ENCODE measurements at regions not wholly inside any gene's neighbourhood (a gene's known extent, or its start where the extent isn't known, plus 50 kb on each side); places are given as distances from the start of the nearest gene placed in this dataset.

DNA sequence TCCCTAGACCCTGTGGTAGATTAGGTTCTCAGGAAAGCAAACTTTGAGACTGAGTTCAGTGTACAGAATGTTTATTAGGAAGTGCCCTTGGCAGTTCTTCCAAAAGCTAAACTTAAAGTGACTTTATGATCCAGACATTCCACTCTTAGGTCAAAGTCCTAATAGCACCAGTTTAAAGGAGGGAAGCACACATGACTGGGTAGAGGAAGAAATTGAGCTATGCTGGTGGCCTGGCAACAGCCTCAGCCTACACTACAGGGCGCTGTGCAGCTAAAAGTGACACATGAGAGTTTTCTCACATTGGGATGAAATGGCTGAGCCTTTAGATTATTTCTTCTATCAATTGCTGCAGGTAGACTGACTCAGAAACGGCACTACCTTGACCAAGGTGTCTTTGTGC is 280.4 kb downstream of the BRINP2 start:
- H3K36me3 ChIP-seq (ENCODE audit: control insufficient read depth, insufficient read depth, low read length): no peaks in the 10 kb centered on the region
- TF ChIP-seq, protein P1, sequence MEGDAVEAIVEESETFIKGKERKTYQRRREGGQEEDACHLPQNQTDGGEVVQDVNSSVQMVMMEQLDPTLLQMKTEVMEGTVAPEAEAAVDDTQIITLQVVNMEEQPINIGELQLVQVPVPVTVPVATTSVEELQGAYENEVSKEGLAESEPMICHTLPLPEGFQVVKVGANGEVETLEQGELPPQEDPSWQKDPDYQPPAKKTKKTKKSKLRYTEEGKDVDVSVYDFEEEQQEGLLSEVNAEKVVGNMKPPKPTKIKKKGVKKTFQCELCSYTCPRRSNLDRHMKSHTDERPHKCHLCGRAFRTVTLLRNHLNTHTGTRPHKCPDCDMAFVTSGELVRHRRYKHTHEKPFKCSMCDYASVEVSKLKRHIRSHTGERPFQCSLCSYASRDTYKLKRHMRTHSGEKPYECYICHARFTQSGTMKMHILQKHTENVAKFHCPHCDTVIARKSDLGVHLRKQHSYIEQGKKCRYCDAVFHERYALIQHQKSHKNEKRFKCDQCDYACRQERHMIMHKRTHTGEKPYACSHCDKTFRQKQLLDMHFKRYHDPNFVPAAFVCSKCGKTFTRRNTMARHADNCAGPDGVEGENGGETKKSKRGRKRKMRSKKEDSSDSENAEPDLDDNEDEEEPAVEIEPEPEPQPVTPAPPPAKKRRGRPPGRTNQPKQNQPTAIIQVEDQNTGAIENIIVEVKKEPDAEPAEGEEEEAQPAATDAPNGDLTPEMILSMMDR (IDR thresholded peaks at IDR 0.05; ENCODE audit: insufficient read depth, low read length, poor library complexity, severe bottlenecking): no peak
- DNase-seq (ENCODE audit: low read depth): no peak
- H3K4me3 ChIP-seq (ENCODE audit: low read depth, low read length): no peak overlapping the region
- H3K27me3 ChIP-seq (ENCODE audit: control insufficient read depth, insufficient read depth, low read length): no peaks in the 10 kb centered on the region

DNA sequence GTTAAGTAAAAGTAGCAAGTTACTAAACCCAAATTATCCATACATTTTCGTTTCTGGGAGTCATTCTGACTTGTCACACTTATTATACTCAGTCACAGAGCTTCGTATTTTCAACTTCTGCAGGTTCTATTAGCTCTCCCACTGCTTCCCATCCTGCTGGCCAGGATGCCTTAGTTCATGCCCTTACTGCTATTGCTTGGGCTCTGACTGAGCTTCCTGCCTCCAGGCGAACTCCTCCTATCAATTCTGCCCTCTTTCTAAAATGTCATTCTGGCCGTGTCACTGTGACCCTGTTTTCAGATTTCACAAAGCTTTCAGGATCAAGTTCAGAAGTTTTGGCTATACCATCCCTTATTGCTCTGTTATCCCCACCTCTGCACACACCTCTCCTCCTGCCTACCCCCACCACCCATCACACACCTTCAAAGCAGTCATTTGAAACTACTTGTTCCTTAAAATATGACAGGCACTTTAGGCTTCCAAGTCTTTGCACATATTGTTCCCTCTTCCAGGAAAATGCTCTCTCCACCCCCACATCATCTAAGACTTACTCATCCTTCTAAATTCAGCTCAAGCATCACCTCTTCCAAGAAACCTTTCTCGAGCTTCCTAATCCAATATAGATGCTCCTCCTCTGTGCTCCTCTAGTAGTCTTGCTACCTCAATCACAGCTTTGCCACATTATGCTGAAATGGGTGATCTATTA is 278.0 kb downstream of the BRINP2 start:
- no peaks in the 10 kb centered on the region for H3K36me3 ChIP-seq (ENCODE audit: control insufficient read depth, insufficient read depth, low read length)
- DNase-seq (ENCODE audit: low read depth): no peak
- no peak overlapping the region for H3K4me3 ChIP-seq (ENCODE audit: low read depth, low read length)
- no peaks in the 10 kb centered on the region for H3K27me3 ChIP-seq (ENCODE audit: control insufficient read depth, insufficient read depth, low read length)
- TF ChIP-seq, protein P1 (IDR thresholded peaks at IDR 0.05; ENCODE audit: insufficient read depth, low read length, poor library complexity, severe bottlenecking): no peak

DNA sequence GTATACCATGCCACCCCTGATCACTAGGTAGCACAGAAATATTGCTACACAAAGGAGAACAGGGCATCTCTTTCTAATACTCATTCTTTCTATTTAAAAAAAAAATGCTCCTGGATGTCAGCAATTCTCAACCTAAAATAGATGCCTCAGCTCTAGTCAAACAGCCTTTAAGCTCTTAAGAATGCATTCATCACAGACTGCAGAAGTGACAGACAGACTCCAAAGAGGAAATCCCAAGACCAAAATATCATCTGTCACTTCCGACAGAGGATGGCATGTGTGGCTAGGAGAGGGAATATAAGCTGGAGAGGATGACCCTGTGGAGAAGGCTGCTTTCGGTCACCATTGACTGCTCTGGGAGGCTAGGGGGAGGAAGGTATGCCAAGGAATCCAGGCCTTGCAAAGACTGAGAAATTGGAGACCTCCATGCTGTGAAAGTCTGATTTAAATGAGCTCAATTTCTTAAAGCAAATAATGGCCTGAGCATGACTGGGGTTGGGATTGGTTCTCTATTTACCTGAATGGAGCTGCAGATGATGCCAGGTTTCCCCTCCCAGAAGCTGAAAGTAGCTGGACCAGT is 277.4 kb downstream of the BRINP2 start:
- Histone ChIP-seq H3K4me3 (ENCODE audit: low read depth, low read length) (no peak overlapping the region), H3K27me3 (ENCODE audit: control insufficient read depth, insufficient read depth, low read length) (no peaks in the 10 kb centered on the region), H3K36me3 (ENCODE audit: control insufficient read depth, insufficient read depth, low read length) (no peaks in the 10 kb centered on the region)
- TF ChIP-seq, protein P1 (IDR thresholded peaks at IDR 0.05; ENCODE audit: insufficient read depth, low read length, poor library complexity, severe bottlenecking): no peak
- no peak for DNase-seq (ENCODE audit: low read depth)

DNA sequence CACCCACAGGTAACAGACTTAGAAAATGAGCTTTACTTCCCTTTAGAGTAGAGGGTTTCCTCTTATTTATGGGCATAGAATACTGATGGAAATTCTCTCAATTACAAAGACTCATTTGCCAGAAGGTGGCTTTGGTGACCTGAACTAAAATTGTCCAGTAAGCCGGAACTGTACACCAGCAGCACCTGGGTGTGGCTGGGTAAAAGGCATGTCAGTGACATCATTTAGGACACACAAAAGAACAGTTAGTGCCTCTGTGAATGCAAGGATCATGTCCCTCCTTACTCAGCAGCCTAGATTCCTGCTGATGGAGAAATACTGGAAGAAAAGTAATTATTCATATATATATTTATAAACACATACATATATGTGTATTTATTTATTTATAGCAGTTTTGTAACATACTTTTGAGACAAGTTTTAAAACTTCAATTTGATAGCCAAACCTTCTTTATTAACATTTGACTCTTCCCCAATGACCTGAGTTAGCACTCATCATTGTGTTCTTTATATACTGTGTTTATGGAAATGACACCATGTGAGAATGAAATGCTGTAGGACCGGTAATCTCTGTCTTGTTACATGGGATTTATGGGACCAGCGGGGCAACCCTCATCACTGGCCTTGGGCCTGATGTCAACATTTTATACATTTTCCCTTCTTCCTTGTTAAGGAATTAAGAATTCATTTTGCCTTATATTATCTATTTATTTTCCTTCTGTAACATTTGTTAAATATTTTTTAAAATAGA is 274.4 kb downstream of the BRINP2 start:
- Histone ChIP-seq H3K27me3 (ENCODE audit: control insufficient read depth, insufficient read depth, low read length) (no peaks in the 10 kb centered on the region), H3K36me3 (ENCODE audit: control insufficient read depth, insufficient read depth, low read length) (no peaks in the 10 kb centered on the region), H3K4me3 (ENCODE audit: low read depth, low read length) (no peak overlapping the region)
- TF ChIP-seq, protein P1 (IDR thresholded peaks at IDR 0.05; ENCODE audit: insufficient read depth, low read length, poor library complexity, severe bottlenecking): no peak
- no peak for DNase-seq (ENCODE audit: low read depth)

DNA sequence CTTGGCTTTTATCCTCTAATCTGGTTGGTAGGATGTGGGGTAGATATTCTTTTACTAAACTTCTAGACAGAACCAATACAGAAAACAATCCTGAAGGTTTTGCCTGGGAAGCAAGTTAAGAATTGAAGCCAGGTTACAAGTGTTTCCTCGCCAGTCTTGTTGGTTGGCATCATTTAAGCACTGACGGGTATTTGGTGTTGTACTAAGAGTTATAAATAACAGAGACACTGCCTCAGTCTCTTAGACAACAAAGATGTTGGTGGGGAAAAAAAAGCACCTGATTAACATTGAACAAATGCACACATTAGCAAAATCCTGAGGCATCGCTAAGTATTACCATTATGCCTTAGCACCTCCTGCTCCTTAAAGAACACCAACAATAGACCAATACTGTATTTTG is 272.2 kb downstream of the BRINP2 start:
- Histone ChIP-seq H3K36me3 (ENCODE audit: control insufficient read depth, insufficient read depth, low read length) (no peaks in the 10 kb centered on the region), H3K27me3 (ENCODE audit: control insufficient read depth, insufficient read depth, low read length) (no peaks in the 10 kb centered on the region), H3K4me3 (ENCODE audit: low read depth, low read length) (no peak overlapping the region)
- TF ChIP-seq, protein P1 (IDR thresholded peaks at IDR 0.05; ENCODE audit: insufficient read depth, low read length, poor library complexity, severe bottlenecking): no peak
- no peak for DNase-seq (ENCODE audit: low read depth)

All from kidney epithelial cell (primary cell).